Prostate gland (tissue), 2 donors: ENCODE measurements at regions not wholly inside any gene's neighbourhood (a gene's known extent, or its start where the extent isn't known, plus 50 kb on each side); places are given as distances from the start of the nearest gene placed in this dataset.

Experiments used
- DNase-seq: peaks from one replicate; pipeline ENCODE4 v3.0.0-alpha.2; 2019; ENCODE audit warnings: low spot score
- H3K27ac ChIP-seq, 2 donors: fragments of 200-600 bp; sonication (generic); 2 replicates each; pipeline ENCODE4 v1.5.1; 2017 to 2019
- H3K27me3 ChIP-seq: fragments of 200-600 bp; sonication (generic); replicated peaks from 2 replicates; pipeline ENCODE4 v1.5.1; 2019; ENCODE audit not compliant: insufficient read depth
- H3K36me3 ChIP-seq, 2 donors: fragments of 200-600 bp; sonication (generic); 1 replicate in 1 of 2; 2 replicates in 1 of 2; pipeline versions ENCODE4 v1.5.1 to v1.8.1; 2017 to 2019
- H3K4me1 ChIP-seq: fragments of 200-600 bp; sonication (generic); replicated peaks from 2 replicates; pipeline ENCODE4 v1.5.1; 2019
- H3K4me3 ChIP-seq, 2 donors: fragments of 200-600 bp; sonication (generic); 2 replicates each; pipeline ENCODE4 v1.5.1; 2017 to 2019
- H3K9me3 ChIP-seq: fragments of 200-600 bp; sonication (generic); 2 replicates; pipeline ENCODE4 v1.5.1; 2017
- POLR2A ChIP-seq: fragments of 450-650 bp; IDR thresholded peaks from one replicate; pipeline ENCODE4 v1.6.1; 2016; ENCODE audit warnings: antibody characterized with exemption, mild to moderate bottlenecking
- POLR2AphosphoS5 ChIP-seq: sonication (generic); formaldehyde crosslinking; IDR thresholded peaks from one replicate; pipeline ENCODE4 v1.6.1; 2017; ENCODE audit warnings: antibody characterized with exemption
- WGBS: methylation state at CpG from one replicate; pipeline ENCODE4 v1.1.5; 2018; 5-methylcytosine and 5-hydroxymethylcytosine counted together
- intact Hi-C: fragments of 100-400 bp; cut with DNase I; formaldehyde crosslinking; loops from one replicate; pipeline ENCODE4 v1.14.2; 2022
- TF ChIP-seq, protein P1 (sequence below), 4 experiments: fragments of 200-600 bp in 2 of 4; fragments of 450-650 bp in 2 of 4; sonication (generic) in 2 of 4; IDR thresholded peaks; 1 replicate in 3 of 4; 2 replicates in 1 of 4; pipeline ENCODE4 v1.5.1; 2016 to 2019; ENCODE audit warnings: antibody characterized with exemption in 4 of 4, mild to moderate bottlenecking in 2 of 4, moderate library complexity in 2 of 4

- intact Hi-C loops, result no loop called here
- WGBS, result 94% methylated on average over 1 of the region's 1 CpG
- Histone ChIP-seq H3K4me1 (no peaks in the 10 kb centered on the region), H3K36me3 (no peaks in the 10 kb centered on the region), H3K27ac (no peak overlapping the region), H3K27me3 (no peaks in the 10 kb centered on the region), H3K9me3 (no peaks in the 10 kb centered on the region), H3K4me3 (no peak overlapping the region)
- no peak for TF ChIP-seq POLR2A
- TF ChIP-seq, protein P1, sequence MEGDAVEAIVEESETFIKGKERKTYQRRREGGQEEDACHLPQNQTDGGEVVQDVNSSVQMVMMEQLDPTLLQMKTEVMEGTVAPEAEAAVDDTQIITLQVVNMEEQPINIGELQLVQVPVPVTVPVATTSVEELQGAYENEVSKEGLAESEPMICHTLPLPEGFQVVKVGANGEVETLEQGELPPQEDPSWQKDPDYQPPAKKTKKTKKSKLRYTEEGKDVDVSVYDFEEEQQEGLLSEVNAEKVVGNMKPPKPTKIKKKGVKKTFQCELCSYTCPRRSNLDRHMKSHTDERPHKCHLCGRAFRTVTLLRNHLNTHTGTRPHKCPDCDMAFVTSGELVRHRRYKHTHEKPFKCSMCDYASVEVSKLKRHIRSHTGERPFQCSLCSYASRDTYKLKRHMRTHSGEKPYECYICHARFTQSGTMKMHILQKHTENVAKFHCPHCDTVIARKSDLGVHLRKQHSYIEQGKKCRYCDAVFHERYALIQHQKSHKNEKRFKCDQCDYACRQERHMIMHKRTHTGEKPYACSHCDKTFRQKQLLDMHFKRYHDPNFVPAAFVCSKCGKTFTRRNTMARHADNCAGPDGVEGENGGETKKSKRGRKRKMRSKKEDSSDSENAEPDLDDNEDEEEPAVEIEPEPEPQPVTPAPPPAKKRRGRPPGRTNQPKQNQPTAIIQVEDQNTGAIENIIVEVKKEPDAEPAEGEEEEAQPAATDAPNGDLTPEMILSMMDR (IDR thresholded peaks at IDR 0.05), result no peak
- no peak for TF ChIP-seq POLR2AphosphoS5
- no peak for DNase-seq
Measured at GRCh38 chr9:13645557-13645956, 366.1 kb upstream of the MPDZ start.

DNA sequence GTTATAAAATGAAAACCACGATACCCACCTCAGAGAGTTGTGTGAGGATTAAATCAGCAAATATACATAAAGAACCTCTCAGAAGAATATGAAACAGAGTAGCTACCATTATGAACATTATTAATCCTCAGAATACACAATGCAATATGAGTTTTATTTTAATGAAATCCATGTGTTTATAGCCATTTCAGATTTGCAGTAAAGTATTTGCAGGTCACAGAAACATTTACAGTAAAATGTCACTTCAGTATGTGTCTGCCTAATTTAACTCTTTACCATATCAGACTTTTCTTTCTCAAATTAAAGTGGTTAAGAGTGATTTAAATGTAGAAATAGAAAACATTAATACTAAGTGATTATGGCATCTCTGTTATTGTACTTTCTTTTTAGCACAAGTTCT, 365.2 kb upstream of the MPDZ start:
- H3K9me3 ChIP-seq, result no peaks in the 10 kb centered on the region
- TF ChIP-seq, protein P1 (IDR thresholded peaks at IDR 0.05), result no peak
- TF ChIP-seq POLR2A (no peak), POLR2AphosphoS5 (no peak)
- WGBS, result 50% methylated on average over 1 of the region's 1 CpG
- intact Hi-C loops, result no loop called here
- no peak overlapping the region for H3K4me3 ChIP-seq
- DNase-seq, result no peak
- H3K4me1 ChIP-seq, result no peaks in the 10 kb centered on the region
- H3K27ac ChIP-seq, result no peak overlapping the region
- H3K27me3 ChIP-seq, result no peaks in the 10 kb centered on the region
- H3K36me3 ChIP-seq, result no peaks in the 10 kb centered on the region

GRCh38 chr9:13642646-13643045, 363.2 kb upstream of the MPDZ start:
- intact Hi-C loops, result no loop called here
- H3K4me3 ChIP-seq, result no peak overlapping the region
- no peak for DNase-seq
- no peaks in the 10 kb centered on the region for H3K27me3 ChIP-seq
- no peaks in the 10 kb centered on the region for H3K4me1 ChIP-seq
- H3K9me3 ChIP-seq, result no peaks in the 10 kb centered on the region
- H3K27ac ChIP-seq, result no peak overlapping the region
- TF ChIP-seq POLR2A (no peak), POLR2AphosphoS5 (no peak)
- TF ChIP-seq, protein P1 (IDR thresholded peaks at IDR 0.05), result no peak
- 94% methylated on average over 2 of the region's 2 CpGs for WGBS
- H3K36me3 ChIP-seq, result no peaks in the 10 kb centered on the region

- H3K4me3 ChIP-seq, result no peak overlapping the region
- DNase-seq, result no peak
- H3K36me3 ChIP-seq, result no peaks in the 10 kb centered on the region
- WGBS, result 71% methylated on average over 4 of the region's 4 CpGs
- no peak overlapping the region for H3K27ac ChIP-seq
- TF ChIP-seq, protein P1 (IDR thresholded peaks at IDR 0.05), result no peak
- TF ChIP-seq POLR2A (no peak), POLR2AphosphoS5 (no peak)
- no peaks in the 10 kb centered on the region for H3K27me3 ChIP-seq
- intact Hi-C loops, result no loop called here
- no peaks in the 10 kb centered on the region for H3K9me3 ChIP-seq
- no peaks in the 10 kb centered on the region for H3K4me1 ChIP-seq
Measured at GRCh38 chr9:13629067-13629466, 349.6 kb upstream of the MPDZ start.

- H3K9me3 ChIP-seq, result no peaks in the 10 kb centered on the region
- no peaks in the 10 kb centered on the region for H3K36me3 ChIP-seq
- 90% methylated on average over 1 of the region's 1 CpG for WGBS
- intact Hi-C loops, result no loop called here
- H3K4me3 ChIP-seq, result no peak overlapping the region
- no peak overlapping the region for H3K27ac ChIP-seq
- no peaks in the 10 kb centered on the region for H3K27me3 ChIP-seq
- no peaks in the 10 kb centered on the region for H3K4me1 ChIP-seq
- no peak for TF ChIP-seq POLR2A
- TF ChIP-seq, protein P1 (IDR thresholded peaks at IDR 0.05), result no peak
- no peak for TF ChIP-seq POLR2AphosphoS5
- no peak for DNase-seq
Measured at GRCh38 chr9:13628526-13628925, 349.0 kb upstream of the MPDZ start.
